HL-60 (cell line): ENCODE measurements at regions not wholly inside any gene's neighbourhood (a gene's known extent, or its start where the extent isn't known, plus 50 kb on each side); places are given as distances from the start of the nearest gene placed in this dataset.

ENCODE experiments used
- DNase-seq, 2 experiments: peaks; one replicate each; pipeline ENCODE4 v3.0.0-alpha.2; 2010 to 2020; ENCODE audit warnings: low read depth in 1 of 2, low spot score in 1 of 2
- H3K27ac ChIP-seq: fragments of 250-450 bp; sonication (Bioruptor Pico); replicated peaks from 2 replicates; pipeline ENCODE4 v1.5.1; 2020; ENCODE audit warnings: mild to moderate bottlenecking, moderate library complexity
- H3K27me3 ChIP-seq: fragments of 250-450 bp; sonication (Bioruptor Pico); 2 replicates; pipeline ENCODE4 v1.5.1; 2021; ENCODE audit warnings: mild to moderate bottlenecking, moderate library complexity; ENCODE audit not compliant: insufficient read depth, poor library complexity, severe bottlenecking
- H3K4me3 ChIP-seq: replicated peaks from 2 replicates; pipeline ENCODE4 v1.5.1; 2011; ENCODE audit warnings: mild to moderate bottlenecking, control low read depth, low read length; ENCODE audit not compliant: insufficient read depth
- GABPA ChIP-seq: IDR thresholded peaks from 2 replicates; pipeline ENCODE4 v1.6.1; 2012; ENCODE audit warnings: low read depth
- POLR2AphosphoS5 ChIP-seq: IDR thresholded peaks from 2 replicates; pipeline ENCODE4 v1.6.1; 2012; ENCODE audit warnings: low read depth
- SPI1 ChIP-seq: IDR thresholded peaks from 2 replicates; pipeline ENCODE4 v1.6.1; 2012; ENCODE audit warnings: low read depth, mild to moderate bottlenecking, borderline replicate concordance
- TF ChIP-seq, protein P1 (sequence below): IDR thresholded peaks from one replicate; pipeline ENCODE4 v1.5.1; 2011; ENCODE audit warnings: low read length, control low read depth, inconsistent platforms; ENCODE audit not compliant: insufficient read depth
- TF ChIP-seq, protein P2 (sequence below): IDR thresholded peaks from 2 replicates; pipeline ENCODE4 v1.6.1; 2012; ENCODE audit warnings: low read depth; ENCODE audit not compliant: insufficient replicate concordance

DNA sequence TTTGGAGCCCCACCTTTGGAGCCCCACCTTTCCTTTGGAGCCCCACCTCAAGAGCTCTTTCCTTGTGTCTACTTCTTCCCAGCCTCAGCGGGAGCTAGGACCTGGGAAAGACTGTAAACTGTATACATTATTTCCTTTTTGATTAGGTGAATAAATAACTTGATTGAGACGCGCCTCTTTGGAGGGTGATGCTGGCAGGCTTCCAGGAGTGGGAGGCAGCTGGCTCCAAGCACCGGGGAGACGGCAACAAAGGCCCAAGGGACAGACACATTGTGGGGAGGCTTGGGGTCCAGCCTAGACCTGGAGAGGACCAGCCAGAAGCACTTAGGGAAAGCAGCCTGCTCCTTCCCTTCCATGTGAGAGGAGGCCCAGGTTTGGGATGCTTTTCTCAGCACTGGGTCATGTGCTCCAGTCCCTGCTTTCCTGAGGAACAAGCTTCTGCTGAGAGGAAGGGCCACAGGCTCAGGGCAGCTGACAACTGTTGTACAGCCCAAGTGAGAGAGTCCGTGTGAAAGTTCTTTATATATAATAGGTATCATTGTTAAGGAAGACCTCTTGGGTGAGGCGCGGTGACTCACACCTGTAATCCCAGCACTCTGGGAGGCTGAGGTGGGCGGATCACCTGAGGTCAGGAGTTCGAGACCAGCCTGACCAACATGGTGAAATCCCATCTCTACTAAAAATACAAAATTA, 297.2 kb upstream of the SLC14A2 start:
- H3K27ac ChIP-seq, result no peak overlapping the region
- TF ChIP-seq GABPA (no peak), POLR2AphosphoS5 (no peak), SPI1 (no peak)
- TF ChIP-seq, protein P1, sequence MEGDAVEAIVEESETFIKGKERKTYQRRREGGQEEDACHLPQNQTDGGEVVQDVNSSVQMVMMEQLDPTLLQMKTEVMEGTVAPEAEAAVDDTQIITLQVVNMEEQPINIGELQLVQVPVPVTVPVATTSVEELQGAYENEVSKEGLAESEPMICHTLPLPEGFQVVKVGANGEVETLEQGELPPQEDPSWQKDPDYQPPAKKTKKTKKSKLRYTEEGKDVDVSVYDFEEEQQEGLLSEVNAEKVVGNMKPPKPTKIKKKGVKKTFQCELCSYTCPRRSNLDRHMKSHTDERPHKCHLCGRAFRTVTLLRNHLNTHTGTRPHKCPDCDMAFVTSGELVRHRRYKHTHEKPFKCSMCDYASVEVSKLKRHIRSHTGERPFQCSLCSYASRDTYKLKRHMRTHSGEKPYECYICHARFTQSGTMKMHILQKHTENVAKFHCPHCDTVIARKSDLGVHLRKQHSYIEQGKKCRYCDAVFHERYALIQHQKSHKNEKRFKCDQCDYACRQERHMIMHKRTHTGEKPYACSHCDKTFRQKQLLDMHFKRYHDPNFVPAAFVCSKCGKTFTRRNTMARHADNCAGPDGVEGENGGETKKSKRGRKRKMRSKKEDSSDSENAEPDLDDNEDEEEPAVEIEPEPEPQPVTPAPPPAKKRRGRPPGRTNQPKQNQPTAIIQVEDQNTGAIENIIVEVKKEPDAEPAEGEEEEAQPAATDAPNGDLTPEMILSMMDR, result no peak
- TF ChIP-seq, protein P2, sequence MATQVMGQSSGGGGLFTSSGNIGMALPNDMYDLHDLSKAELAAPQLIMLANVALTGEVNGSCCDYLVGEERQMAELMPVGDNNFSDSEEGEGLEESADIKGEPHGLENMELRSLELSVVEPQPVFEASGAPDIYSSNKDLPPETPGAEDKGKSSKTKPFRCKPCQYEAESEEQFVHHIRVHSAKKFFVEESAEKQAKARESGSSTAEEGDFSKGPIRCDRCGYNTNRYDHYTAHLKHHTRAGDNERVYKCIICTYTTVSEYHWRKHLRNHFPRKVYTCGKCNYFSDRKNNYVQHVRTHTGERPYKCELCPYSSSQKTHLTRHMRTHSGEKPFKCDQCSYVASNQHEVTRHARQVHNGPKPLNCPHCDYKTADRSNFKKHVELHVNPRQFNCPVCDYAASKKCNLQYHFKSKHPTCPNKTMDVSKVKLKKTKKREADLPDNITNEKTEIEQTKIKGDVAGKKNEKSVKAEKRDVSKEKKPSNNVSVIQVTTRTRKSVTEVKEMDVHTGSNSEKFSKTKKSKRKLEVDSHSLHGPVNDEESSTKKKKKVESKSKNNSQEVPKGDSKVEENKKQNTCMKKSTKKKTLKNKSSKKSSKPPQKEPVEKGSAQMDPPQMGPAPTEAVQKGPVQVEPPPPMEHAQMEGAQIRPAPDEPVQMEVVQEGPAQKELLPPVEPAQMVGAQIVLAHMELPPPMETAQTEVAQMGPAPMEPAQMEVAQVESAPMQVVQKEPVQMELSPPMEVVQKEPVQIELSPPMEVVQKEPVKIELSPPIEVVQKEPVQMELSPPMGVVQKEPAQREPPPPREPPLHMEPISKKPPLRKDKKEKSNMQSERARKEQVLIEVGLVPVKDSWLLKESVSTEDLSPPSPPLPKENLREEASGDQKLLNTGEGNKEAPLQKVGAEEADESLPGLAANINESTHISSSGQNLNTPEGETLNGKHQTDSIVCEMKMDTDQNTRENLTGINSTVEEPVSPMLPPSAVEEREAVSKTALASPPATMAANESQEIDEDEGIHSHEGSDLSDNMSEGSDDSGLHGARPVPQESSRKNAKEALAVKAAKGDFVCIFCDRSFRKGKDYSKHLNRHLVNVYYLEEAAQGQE, result no peak
- H3K4me3 ChIP-seq, result no peak overlapping the region
- DNase-seq, result no peak
- H3K27me3 ChIP-seq, result no peaks in the 10 kb centered on the region

DNA sequence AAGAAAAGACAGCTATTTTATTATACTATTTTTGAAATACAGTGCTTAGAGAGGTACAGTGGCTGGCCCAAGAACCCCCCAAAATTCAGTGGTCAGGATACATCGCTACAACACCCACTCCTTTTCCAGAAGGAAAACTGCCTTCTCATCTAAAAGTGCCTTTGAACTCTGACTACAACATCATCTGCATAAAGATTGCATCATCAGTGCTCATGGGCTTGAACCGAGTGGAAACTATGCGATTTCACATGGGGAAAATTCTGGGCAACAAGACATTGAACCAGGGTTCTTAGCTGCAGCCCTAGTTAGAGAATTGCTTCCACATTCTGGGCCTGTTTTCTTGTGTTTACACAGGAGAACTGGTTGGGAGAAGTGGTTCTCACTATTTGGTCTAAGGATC, 294.6 kb upstream of the SLC14A2 start:
- H3K27me3 ChIP-seq, result peaks cover 2% of the 10 kb centered on the region
- H3K4me3 ChIP-seq, result no peak overlapping the region
- no peak overlapping the region for H3K27ac ChIP-seq
- DNase-seq, result no peak
- TF ChIP-seq POLR2AphosphoS5, result no peak
- TF ChIP-seq SPI1, result no peak
- no peak for TF ChIP-seq GABPA
- TF ChIP-seq, protein P1, result no peak
- TF ChIP-seq, protein P2, result no peak

DNA sequence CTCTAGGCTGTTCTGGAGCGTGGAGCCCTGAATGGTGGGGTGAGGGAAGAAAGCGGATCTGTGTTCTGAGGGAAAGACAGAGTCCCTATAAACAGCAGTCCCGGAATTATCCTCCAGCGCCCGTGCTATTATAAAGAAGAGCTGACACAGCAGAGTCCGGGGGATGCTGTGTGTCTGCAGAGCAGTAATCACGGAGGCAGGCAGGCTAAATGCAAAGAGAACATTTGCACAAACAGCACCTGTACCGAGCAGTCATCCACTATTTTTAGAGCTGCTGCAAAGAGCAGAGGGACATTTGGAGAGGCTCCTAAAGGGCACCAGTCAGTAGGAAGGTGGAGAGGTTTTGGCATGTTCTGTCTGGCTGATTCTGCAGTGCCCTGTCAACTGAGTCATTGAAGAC, 293.8 kb upstream of the SLC14A2 start:
- TF ChIP-seq, protein P1, result no peak
- no peak for TF ChIP-seq SPI1
- TF ChIP-seq GABPA, result no peak
- no peak for TF ChIP-seq POLR2AphosphoS5
- TF ChIP-seq, protein P2, result no peak
- no peak for DNase-seq
- H3K27ac ChIP-seq, result no peak overlapping the region
- no peak overlapping the region for H3K4me3 ChIP-seq
- peaks cover 2% of the 10 kb centered on the region for H3K27me3 ChIP-seq
